ENCODE measurements at regions not wholly inside any gene's neighbourhood (a gene's known extent, or its start where the extent isn't known, plus 50 kb on each side); places are given as distances from the start of the nearest gene placed in this dataset.

DNA sequence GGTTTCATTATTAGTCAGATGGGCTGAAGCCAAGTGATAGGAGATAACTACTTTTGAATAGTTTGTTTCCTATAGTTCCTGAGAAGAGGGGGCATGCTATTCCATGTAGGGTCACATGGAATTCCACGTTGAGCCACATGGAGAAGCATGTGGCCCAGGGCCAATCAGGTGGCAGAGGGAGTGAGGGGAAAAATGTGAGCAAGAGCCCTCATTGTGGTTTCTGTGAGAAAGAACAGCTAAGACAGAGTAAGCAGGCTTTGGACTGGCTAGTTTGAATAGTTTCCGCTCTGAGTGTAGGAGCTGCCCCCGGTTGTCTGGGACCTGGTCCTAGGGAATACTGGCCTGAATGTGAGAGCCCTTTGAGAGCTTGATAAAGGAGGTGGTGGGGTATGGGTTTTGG is 69.9 kb upstream of the CNTNAP4 start:
- TF ChIP-seq POLR2A (IDR thresholded peaks at IDR 0.05) (no peak), POLR2AphosphoS5 (IDR thresholded peaks at IDR 0.05) (no peak)
- TF ChIP-seq, protein P1, sequence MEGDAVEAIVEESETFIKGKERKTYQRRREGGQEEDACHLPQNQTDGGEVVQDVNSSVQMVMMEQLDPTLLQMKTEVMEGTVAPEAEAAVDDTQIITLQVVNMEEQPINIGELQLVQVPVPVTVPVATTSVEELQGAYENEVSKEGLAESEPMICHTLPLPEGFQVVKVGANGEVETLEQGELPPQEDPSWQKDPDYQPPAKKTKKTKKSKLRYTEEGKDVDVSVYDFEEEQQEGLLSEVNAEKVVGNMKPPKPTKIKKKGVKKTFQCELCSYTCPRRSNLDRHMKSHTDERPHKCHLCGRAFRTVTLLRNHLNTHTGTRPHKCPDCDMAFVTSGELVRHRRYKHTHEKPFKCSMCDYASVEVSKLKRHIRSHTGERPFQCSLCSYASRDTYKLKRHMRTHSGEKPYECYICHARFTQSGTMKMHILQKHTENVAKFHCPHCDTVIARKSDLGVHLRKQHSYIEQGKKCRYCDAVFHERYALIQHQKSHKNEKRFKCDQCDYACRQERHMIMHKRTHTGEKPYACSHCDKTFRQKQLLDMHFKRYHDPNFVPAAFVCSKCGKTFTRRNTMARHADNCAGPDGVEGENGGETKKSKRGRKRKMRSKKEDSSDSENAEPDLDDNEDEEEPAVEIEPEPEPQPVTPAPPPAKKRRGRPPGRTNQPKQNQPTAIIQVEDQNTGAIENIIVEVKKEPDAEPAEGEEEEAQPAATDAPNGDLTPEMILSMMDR (IDR thresholded peaks at IDR 0.05): no peak
